Endothelial cell of umbilical vein (primary cell): ENCODE measurements at regions not wholly inside any gene's neighbourhood (a gene's known extent, or its start where the extent isn't known, plus 50 kb on each side); places are given as distances from the start of the nearest gene placed in this dataset.

Experiments used
- BruUV-seq: library from RNA; stranded (reverse); fragments of 400-500 nt; replicated peaks from 2 replicates; lab custom pipeline; 2021; lab: Mats Ljungman, UMichigan
- CTCF ChIA-PET: fragments of 300-600, 350-600 bp; sonication (Branson Sonifier 250); formaldehyde crosslinking; loops from one replicate; lab custom pipeline; 2021; ENCODE audit warnings: antibody characterized with exemption, inconsistent platforms; lab: Charles Lee
- POLR2A ChIA-PET: fragments of 300-600, 350-600 bp; sonication (Branson Sonifier 250); formaldehyde crosslinking; loops from one replicate; lab custom pipeline; 2021; ENCODE audit warnings: antibody characterized with exemption, inconsistent platforms; lab: Charles Lee
- DNase-seq: peaks from one replicate; pipeline ENCODE4 v3.0.0-alpha.2; 2011; ENCODE audit warnings: low read depth, low spot score
- FAIRE-seq: peaks from 2 replicates; lab custom pipeline; 2011; peaks lifted over from hg19 to GRCh38; lab: Jason Lieb, UNC
- H2AFZ ChIP-seq: 2 replicates; pipeline ENCODE4 v1.6.0; 2012; ENCODE audit warnings: low read depth, low read length, control low read depth, inconsistent platforms
- H3K27ac ChIP-seq: 2 replicates; pipeline ENCODE4 v1.5.1; 2011; ENCODE audit warnings: low read depth, mild to moderate bottlenecking, control low read depth, low read length, moderate library complexity; ENCODE audit not compliant: insufficient read depth
- H3K27me3 ChIP-seq, 2 experiments: 2 replicates each; pipeline versions ENCODE4 v1.6.0 to v1.6.1; 2011; ENCODE audit warnings: low read length in 2 of 2, mixed read lengths in 1 of 2; ENCODE audit not compliant: control insufficient read depth in 2 of 2, insufficient read depth in 2 of 2
- H3K36me3 ChIP-seq, 2 experiments: 2 replicates in 1 of 2; 3 replicates in 1 of 2; pipeline ENCODE4 v1.5.1; 2011; ENCODE audit warnings: low read length in 2 of 2, mild to moderate bottlenecking in 1 of 2, moderate library complexity in 1 of 2; ENCODE audit not compliant: control insufficient read depth in 2 of 2, insufficient read depth in 2 of 2; ENCODE audit errors: extremely low read depth in 1 of 2
- H3K4me1 ChIP-seq: 3 replicates; pipeline ENCODE4 v1.5.1; 2011; ENCODE audit warnings: mild to moderate bottlenecking, low read length; ENCODE audit not compliant: control insufficient read depth, insufficient read depth; ENCODE audit errors: extremely low read depth
- H3K4me2 ChIP-seq: 2 replicates; pipeline ENCODE4 v1.6.1; 2011; ENCODE audit warnings: low read length, control low read depth, mixed read lengths; ENCODE audit not compliant: insufficient read depth
- H3K4me3 ChIP-seq, 3 experiments: fragments of 200-600 bp in 1 of 3; sonication (generic), shearing (Covaris generic) in 1 of 3; replicated peaks in 1 of 3; 2 replicates each; pipeline ENCODE4 v1.5.1; 2011 to 2016; ENCODE audit warnings: control low read depth in 3 of 3, low read length in 3 of 3, mild to moderate bottlenecking in 2 of 3, inconsistent platforms in 1 of 3, low read depth in 1 of 3, moderate library complexity in 1 of 3; ENCODE audit not compliant: insufficient read depth in 1 of 3
- H3K79me2 ChIP-seq: 2 replicates; pipeline ENCODE4 v1.6.0; 2012; ENCODE audit warnings: low read length, inconsistent platforms; ENCODE audit not compliant: control insufficient read depth, insufficient read depth
- H3K9ac ChIP-seq: replicated peaks from 2 replicates; pipeline ENCODE3; 2011; ENCODE audit warnings: low read length, control low read depth; ENCODE audit not compliant: insufficient read depth; ENCODE audit errors: extremely low read depth
- H3K9me1 ChIP-seq: replicated peaks from 3 replicates; pipeline ENCODE4 v1.6.0; 2011; ENCODE audit warnings: mild to moderate bottlenecking, low read length; ENCODE audit not compliant: control insufficient read depth, insufficient read depth; ENCODE audit errors: extremely low read depth
- H3K9me3 ChIP-seq: replicated peaks from 2 replicates; pipeline ENCODE4 v1.5.1; 2012; ENCODE audit warnings: low read length, inconsistent platforms; ENCODE audit not compliant: control insufficient read depth, insufficient read depth
- H4K20me1 ChIP-seq: replicated peaks from 2 replicates; pipeline ENCODE3; 2011; ENCODE audit warnings: mild to moderate bottlenecking, low read length; ENCODE audit not compliant: control insufficient read depth, insufficient read depth; ENCODE audit errors: extremely low read depth
- EZH2 ChIP-seq: IDR thresholded peaks from 2 replicates; pipeline ENCODE4 v1.6.1; 2012; ENCODE audit warnings: borderline replicate concordance, low read depth, mild to moderate bottlenecking, moderate library complexity, low read length, inconsistent platforms; ENCODE audit not compliant: severe bottlenecking
- GATA2 ChIP-seq: IDR thresholded peaks from 2 replicates; pipeline ENCODE4 v1.7.0; 2011; ENCODE audit warnings: low read depth, mild to moderate bottlenecking, moderate library complexity, mixed read lengths, low read length; ENCODE audit not compliant: insufficient read length, insufficient read depth
- MAX ChIP-seq: IDR thresholded peaks from 2 replicates; pipeline ENCODE4 v1.6.1; 2011; ENCODE audit not compliant: insufficient read depth, insufficient read length
- MYC ChIP-seq: IDR thresholded peaks from one replicate; pipeline ENCODE4 v1.6.1; 2011; ENCODE audit warnings: mild to moderate bottlenecking, low read depth, low read length
- POLR2AphosphoS5 ChIP-seq: IDR thresholded peaks from 2 replicates; pipeline ENCODE4 v1.6.1; 2012; ENCODE audit warnings: low read depth, mild to moderate bottlenecking, control low read depth, low read length, moderate library complexity; ENCODE audit not compliant: insufficient read depth
- dilution Hi-C: fragments of 300-500 bp; cut with MboI; formaldehyde crosslinking; loops from one replicate; pipeline ENCODE4 v1.15.0; 2019; ENCODE audit warnings: low sequenced_read_pairs; ENCODE audit not compliant: extremely low pct_ligation_motif_present
- intact Hi-C: fragments of 100-400 bp; cut with micrococcal nuclease; formaldehyde crosslinking; loops from one replicate; pipeline ENCODE4 v1.10.0; 2022

- ChIA-PET POLR2A (no interaction called here), CTCF (no interaction called here)
- no peaks in the 10 kb centered on the region for H3K9me1 ChIP-seq
- no peaks in the 10 kb centered on the region for H3K36me3 ChIP-seq
- no peak for FAIRE-seq
- H4K20me1 ChIP-seq: no peaks in the 10 kb centered on the region
- H3K4me1 ChIP-seq: no peaks in the 10 kb centered on the region
- no peak overlapping the region for H3K4me2 ChIP-seq
- H3K9me3 ChIP-seq: no peaks in the 10 kb centered on the region
- H2AFZ ChIP-seq: no peak overlapping the region
- H3K27me3 ChIP-seq: no peaks in the 10 kb centered on the region
- intact Hi-C loops (no loop called here), dilution Hi-C loops (no loop called here)
- no peak overlapping the region for H3K4me3 ChIP-seq
- DNase-seq: no peak
- no peak overlapping the region for H3K9ac ChIP-seq
- no peak overlapping the region for H3K27ac ChIP-seq
- H3K79me2 ChIP-seq: no peaks in the 10 kb centered on the region
- TF ChIP-seq MAX (no peak), GATA2 (no peak)
- no TSS peak for BruUV-seq
Observed at GRCh38 chr6:164889980-164890379, 419.4 kb downstream of the C6orf118 start.

GRCh38 chr6:164887660-164888059 is 421.7 kb downstream of the C6orf118 start:
- H3K27me3 ChIP-seq: no peaks in the 10 kb centered on the region
- no peak overlapping the region for H2AFZ ChIP-seq
- no peaks in the 10 kb centered on the region for H4K20me1 ChIP-seq
- no peaks in the 10 kb centered on the region for H3K9me3 ChIP-seq
- no peak for FAIRE-seq
- dilution Hi-C loops: no loop called here
- ChIA-PET CTCF (no interaction called here), POLR2A (no interaction called here)
- H3K4me2 ChIP-seq: no peak overlapping the region
- H3K79me2 ChIP-seq: no peaks in the 10 kb centered on the region
- no peak for DNase-seq
- no peak overlapping the region for H3K4me3 ChIP-seq
- BruUV-seq: no TSS peak
- H3K4me1 ChIP-seq: no peaks in the 10 kb centered on the region
- H3K9me1 ChIP-seq: no peaks in the 10 kb centered on the region
- H3K27ac ChIP-seq: no peak overlapping the region
- intact Hi-C loops: no loop called here
- H3K9ac ChIP-seq: no peak overlapping the region
- TF ChIP-seq EZH2 (no peak), MYC (no peak), POLR2AphosphoS5 (no peak), MAX (no peak)
- no peaks in the 10 kb centered on the region for H3K36me3 ChIP-seq
